Activated gamma-delta T cell treated with anti-CD3 and anti-CD28 coated beads, Interleukin-2, amount 50 U/mL, for 16 hours (primary cell): ENCODE measurements at regions not wholly inside any gene's neighbourhood (a gene's known extent, or its start where the extent isn't known, plus 50 kb on each side); places are given as distances from the start of the nearest gene placed in this dataset.

Experiments
- DNase-seq: peaks from one replicate; pipeline ENCODE4 v3.0.0-alpha.2; 2020; ENCODE audit warnings: low read depth

DNA sequence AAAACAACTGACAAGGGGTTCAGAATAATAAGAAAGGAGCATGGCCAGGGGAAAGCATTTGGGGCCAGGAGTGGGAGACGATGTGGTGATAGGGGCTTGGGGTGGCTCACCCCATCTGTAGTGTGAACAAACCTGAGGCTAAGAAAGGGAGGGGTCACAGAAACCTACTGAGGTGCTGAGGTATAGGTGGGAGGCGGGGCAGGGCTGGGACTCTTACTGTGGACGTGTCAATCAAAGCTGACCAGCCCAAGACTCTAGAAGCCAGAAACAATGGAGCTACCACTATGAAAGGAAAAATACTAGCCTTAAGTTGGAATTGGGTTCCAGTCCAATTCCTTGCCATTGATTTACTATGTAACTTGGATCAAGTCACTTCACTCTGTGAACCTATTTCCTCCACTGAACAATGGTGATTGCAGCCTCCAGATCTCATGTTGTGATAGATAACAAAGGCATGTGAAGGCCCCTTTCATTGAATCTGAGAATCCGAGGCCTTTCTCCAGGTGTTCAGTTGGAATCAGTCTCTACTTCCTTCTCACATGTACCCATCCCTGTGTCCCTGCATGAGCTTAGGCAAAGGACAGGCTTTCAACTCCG lies 260.9 kb upstream of the HES1 start:
- no peak for DNase-seq

DNA sequence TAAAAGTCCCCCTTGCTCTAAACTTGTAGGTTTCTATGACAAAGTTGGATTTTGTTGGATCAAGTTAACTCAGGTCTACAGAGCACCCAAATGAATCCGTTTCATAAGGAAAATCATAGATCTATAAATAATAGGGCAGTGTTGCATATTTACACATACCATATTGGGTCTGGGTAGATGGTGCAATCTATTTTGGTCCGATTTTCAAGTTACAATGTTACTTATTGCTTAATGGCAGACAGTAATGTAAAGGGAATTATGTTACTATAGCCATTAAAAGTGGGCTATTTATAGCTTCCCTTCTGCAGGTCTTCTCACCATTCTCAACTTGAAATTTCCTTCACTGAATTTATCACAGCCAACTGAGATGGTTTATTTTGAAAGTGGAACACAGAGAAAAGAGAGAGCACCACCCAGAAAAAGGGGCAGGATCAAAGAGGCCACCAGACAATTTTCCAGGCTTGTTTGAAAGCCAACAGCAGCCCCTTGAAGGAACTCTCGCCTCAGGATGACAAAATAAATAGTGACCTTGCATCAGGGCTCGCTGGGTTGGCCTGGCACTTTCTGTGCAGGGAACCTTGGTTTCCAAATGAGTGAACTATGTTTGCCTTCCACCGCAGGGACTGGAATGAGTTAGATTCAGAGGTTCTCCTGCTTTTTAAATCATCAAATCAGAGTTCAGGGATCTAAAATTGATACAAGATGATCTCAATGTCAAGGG lies 260.2 kb upstream of the HES1 start:
- no peak for DNase-seq

DNA sequence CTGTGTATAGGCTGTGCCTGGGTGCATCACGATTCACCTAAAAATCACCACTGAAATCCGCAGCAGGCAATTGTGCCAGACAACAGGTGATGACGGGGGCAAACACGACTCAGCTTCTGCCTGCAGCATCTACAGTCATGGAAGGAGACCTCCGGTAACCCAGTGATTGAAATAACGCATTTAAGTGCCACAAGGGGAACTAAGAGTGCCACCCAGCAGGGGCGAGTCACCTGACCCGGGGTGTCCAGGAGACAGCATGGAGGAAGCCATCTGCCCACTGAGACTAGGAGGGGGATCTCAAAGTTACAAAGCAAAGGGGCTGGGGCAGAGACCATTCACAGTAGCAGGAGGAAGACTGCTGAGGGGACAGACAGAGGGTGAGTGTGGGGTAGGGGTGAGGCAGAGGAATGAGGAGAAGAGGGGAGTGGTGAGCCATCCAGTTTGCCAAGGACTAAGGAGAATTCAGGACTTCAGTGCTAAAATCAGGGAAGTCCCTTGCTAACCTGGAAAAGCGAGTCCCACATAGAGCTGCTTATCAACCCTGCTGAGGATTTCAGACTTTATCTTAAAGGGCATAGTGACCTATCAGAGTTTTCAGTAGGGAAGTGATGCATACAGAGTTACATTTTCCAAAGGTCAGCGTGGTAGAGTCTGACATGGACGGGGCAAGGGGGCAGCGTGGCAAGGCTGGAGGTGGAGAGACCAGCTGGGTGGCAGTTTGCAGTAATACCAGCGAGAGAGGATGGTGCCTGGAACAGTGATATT lies 256.7 kb upstream of the HES1 start:
- DNase-seq = no peak

DNA sequence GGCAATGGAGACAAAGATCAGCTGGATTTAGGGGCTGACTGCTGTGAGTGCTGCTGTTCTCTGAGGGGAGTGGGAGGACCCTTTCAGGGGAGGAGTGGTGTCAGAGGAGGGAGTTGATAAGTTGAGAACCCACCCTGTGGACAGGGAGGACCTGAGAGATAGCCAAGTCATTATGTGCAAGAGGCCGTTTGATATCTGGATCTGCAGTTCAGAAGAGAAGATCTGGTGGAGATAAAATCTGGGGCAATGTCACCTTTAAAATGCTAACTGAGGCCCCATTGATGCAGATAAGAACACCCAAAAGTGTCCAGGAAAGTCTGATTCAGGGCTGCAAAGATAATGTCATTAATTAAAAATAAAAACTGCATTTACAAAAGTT lies 256.1 kb upstream of the HES1 start:
- DNase-seq = no peak

DNA sequence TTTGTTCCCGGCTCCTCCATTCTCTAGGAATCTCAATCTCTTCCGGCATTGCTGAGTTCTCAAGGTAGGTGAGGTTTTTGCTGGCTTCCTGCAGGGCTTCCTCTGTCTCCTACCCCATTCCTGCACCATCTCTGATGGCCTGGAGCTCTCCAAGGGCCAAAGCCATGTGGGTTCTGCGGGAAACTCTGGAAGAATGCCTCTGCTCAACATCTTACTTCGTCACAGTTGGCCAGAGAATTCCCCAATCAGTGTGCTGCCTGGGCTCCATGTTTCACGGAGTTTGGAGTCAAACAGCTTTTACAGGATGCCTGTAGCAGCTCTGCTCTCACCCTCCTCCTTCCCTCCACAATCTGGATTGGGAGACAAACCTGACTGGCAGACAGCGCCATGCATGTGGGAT lies 253.9 kb upstream of the HES1 start:
- no peak for DNase-seq

DNA sequence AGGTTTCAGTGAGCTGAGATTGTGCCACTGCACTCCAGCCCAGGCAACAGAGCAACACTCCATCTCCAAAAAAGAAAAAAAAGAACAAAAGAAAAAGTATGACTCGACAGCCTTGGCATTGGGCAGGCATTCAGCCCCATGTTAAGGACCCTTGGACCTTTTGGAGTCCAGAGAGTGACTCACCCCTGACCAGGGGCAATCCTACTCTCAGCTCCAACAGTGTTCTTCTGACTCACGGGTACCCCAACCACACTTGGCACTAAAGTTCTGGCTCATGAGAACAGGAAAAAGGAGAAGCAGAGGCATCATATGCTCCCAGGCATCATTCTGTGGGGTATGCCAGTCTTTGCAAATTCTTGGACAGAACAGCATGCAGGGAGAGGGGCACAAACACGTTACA lies 252.4 kb upstream of the HES1 start:
- no peak for DNase-seq

DNA sequence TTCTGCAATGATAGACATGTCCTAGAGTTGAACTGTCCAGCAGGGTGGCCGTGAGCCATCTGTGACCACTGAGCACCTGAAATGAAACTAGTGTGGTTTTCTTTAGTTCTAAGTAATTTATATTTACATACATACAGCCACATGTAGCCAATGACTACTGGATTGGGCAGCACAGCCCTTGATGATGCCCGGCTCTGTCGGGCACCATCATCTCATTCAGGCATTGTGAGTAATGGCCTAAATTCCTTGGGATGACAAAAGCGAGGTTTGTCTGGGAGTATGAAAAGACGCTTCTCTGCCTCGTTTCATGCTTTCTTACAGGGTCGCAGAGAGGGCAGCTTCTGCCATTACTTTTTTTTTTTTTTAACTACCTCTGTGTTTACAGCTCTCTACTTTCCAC lies 251.9 kb upstream of the HES1 start:
- DNase-seq = no peak

DNA sequence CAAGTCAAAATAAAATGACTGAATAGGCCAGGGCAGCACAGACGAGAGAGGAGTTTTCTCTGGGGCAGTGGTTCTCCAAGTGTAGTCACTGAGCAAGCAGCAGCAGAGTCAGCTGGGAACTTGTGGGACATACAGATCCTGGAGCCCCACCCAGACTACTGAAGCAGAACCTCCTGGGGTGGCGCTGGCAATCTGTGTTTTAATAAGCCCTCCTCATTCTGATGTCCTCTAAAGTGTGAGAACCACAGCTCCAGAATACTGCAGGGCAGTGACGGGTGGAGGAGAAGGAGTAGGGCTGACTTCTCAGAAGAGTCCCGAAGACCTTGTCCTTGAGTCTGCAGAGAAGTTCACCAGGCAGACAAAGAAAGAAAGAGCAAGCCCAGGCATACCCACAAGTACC lies 251.3 kb upstream of the HES1 start:
- no peak for DNase-seq

DNA sequence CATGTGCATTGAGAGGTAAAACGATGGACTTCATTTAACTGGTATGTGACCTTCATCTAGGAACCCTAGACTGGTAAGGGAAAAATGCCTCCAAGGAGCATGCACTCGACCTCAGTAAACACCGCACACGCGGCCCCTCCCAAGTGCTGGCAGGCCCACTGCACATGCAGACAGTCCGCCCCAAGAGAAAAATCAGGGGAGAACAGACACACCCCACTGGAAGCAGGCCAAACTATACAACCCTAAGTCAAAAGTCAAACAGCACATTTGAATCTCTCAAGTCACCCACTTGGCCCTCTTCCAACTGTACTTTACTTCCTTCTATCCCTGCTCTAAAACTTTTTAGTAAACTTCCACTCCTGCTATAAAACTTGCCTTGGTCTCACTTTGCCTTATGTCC lies 250.1 kb upstream of the HES1 start:
- no peak for DNase-seq

DNA sequence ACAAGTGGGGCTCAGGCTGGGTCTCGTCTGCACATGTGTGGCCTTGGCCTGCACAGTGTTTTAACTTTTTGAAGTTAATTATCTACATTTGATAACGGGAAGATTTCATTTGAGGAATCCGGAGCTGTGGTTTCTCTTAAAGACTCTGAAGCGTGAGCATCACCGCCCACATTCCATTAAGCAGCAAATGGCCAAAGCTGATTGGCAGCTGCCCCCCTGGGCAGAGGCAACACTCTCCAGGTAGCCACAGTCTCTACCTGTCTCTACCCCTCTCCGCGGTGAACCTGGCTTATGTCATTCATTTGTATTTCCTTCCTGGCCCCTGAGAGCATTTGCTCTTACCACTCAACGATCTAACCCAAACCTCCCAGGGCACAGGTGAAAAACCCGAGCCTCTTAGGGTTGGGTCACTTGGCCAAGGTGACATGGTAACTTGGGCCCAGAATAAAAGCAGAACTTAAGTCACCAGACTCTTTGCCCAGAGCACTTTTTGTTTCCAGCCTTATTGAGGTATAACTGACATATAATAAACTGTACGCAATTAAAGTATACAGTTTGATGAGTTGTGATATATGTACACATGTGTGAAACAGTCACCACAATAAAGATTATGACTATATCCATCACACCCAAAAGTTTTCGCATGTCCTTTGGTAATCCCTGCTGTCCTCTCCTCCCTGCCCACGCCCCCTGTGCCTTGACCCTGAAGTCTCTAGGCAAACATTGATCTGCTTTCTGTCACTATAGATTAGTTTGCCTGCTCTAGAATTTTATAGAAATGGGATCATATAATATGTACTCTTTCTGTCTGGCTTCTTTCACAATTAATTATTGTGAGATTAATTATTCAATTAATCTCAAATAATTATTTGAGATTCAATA lies 245.7 kb upstream of the HES1 start:
- no peak for DNase-seq

DNA sequence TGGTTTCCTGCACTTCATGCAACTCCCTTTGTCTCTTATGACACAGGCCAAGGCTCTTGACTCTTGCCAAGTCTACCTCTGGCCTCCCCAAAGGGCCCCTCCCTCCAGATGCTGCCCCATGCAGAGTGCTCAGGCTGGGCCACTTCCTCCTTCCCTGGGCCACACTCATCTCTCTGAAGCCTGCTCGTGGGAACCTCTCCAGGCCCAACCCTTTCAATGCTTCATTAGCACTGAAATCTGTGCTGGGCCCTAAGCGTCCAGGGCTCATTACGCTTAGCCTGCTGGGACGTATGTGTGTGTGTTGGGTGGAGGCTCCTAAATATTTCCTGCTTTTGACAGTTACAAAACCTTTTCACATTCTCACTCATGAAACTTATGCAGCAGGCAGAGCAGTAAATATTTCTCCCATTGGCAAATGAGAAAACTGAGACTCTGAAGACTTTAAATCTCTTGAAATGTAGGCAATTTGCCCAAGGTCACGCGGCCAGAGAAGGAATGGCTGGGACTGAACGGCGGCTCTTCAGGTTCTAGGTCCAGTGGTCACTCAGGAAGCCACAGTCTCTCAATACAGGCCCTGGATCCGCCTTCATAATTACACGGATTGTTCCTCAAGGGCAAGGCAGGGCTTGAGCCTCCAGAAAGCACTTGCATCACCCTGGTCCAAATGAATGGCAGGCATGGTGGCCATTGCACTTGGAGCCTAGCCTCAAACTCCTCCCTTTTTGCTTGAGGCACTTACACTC lies 241.7 kb upstream of the HES1 start:
- no peak for DNase-seq

DNA sequence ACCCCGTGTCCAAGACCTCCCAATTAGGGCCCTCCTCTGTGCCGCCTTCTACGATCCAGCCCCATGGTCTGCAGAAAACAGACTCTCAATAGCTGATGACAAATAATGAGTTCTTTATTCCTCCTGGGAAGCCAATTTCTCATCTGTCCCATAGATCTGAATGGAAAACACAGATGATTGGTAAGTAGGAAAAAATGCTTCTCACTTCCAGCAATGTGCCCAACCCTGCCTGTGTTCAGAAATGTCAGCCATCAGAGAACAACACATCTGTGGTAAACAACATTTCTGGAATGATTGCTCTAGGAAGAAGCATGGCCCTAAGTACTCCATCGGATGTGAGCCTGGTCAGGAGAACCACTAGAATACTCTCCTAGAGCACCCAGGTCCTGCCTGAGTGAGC lies 240.5 kb upstream of the HES1 start:
- DNase-seq = no peak

DNA sequence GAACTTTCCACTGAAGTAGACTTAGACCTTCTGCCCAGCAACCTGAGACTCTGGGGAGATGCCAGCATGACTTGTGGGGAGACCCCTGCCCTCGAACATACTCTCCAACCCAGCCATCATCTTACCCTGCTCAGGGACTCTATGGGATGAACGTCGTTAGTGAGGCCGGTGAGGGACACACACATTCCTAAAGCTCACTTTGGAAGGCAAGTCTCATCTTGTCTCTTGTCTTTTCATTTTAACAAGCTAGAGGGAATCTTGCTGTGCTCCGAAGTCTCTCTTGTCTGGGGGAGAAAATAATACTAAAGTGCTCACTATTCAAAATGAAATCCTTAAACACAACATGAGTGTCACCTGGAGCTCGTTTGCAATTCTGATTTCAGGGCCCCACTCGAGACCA lies 239.5 kb upstream of the HES1 start:
- DNase-seq = no peak

DNA sequence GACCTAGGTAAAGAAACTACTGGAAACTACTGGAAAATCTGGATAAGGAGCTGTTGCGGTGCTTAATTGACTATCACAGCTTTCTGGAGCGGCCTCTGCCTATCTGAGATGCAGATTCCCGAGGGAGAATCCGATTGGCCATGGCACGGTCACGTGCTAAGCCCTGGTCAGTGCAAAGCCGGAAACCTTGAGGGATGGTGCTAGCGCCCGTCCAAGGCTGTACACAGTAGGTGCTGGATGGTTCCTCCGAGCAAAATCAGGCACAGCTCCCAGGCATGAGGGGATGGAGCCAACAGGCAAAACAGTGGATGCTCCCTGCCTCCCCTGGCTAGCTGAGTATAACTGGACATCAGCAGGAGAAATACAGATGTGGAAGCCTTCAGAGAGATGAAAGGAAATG lies 238.7 kb upstream of the HES1 start:
- DNase-seq = no peak

DNA sequence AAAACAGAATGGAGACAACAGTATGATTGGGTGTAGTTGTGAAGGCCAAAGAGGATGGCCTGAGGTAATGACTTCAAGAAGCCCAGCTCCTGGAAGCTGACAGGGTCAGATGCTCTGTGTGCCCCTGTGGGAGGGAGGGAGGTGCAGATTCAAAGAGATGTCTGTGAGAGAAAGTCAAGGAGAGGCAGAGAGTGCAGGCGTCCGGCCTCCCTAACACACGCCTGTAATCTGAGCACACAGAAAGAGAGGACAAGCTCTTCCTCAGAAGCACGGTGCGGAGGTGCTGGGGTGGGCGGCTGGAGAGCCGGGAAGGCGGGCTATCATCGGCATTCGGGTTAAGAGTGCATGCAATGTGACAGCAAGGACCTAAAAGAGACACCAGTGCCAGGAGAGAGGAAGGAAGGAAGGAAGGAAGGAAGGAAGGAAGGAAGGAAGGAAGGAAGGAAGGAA lies 238.2 kb upstream of the HES1 start:
- no peak for DNase-seq

DNA sequence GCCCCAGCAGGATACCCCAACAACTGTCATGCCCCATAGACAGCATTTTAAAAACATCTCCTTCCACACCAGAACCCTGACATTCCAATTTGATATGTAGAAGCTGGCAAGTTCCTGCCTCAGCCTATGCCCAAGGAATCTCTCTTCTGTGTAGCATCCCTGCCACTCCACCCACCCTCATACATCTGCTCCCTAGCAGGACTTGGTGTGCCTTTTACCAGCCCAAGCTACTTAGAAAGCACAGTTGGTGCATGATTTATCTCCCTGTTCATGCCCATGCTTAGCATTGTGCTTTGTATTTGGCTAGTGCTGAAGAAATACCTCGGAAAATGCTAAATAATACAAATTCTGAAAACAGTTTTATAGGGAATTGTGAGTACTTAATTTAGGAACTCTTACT lies 236.9 kb upstream of the HES1 start:
- no peak for DNase-seq

DNA sequence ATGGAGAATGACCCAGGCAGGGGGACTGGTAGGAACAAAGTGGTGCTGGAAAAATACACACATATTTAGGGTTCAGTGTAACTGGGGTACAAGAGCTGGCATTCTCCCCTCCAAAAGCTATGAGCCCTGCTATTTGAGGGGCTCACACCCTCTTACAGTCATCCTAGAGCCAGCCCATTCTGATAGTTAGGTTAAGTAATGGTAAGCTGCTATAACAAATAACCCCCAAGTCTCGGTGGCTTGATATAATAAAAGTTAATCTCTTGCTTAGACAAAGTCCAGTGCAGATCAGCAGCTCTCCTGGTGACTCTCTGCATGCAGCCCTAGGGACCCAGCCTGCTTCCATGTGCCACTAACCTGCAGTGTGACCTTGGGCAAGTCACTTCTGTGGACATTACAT lies 234.9 kb upstream of the HES1 start:
- no peak for DNase-seq

DNA sequence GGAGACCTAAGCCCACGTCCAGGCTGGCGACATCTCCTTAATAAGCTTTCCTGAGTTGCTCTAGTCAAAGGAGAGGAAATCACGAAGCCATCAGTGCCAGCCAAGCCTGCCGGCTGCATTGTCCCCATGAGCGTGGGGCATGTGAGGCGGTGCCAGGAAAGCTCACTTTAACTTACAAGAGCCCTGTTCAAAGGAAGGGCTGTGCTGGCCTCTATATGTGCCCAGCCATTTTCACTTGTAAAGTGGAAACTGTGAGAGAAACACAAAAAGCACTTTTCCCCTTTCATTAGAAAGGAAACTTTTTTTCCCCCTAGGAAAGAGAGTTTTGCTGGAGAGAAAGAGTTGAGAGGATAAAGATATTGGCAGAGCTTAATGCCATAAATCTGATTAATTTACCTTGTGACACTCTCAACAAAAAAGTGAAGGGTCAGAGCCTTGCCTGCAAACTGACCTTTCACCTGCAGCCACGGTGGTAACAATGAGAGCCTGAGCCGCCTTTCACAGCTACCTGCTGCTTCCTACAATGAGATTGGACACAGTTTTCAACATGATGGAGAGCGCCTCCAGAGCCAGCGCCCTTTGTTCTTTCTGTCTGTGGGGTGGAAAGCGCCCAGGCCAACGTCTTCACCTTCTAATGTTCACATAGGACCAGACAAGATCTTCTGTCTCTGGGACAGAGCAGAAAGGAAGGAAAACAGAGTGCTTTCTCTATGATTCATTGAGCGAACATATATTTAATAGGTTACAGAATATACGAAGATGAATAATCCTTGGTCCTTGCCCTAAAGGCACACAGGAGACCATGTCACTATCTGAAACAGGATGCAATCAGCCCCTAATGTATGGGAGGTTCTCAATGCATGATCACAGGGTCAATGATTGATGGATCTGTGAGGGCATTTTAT lies 233.1 kb upstream of the HES1 start:
- DNase-seq = no peak

DNA sequence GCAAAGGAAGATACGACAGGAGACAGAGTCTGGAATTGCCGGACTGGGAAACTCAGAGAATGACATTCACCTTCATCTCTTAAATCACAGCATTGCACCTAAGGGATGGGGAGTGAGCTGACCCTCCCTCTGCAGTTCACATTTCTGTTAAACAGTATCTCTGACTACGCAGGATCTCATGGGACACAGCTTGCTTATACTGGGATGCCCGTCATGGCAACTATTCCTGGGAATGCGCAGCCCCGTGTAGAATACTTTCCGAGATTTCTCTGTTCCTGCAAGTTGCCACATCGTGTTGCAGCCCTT lies 232.5 kb upstream of the HES1 start:
- DNase-seq = no peak

DNA sequence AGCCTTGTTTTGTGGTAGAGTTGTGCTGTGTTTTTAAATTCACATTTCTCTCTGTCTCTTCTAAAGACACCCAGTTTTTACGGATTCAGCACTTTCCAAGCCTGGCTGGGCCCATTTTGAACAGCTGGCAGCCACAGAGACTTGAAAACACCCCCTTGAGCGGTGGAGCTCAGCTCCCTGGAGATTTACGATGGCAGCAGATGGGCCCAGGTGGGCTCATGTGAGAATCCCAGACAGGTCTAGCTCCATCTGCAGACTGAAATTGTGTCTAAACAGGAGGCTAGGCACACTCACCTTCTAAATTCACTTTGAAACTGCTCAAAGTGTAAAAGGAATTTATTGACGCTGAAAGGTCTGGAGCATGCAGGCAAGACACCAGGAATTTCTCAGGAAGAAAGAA lies 232.0 kb upstream of the HES1 start:
- no peak for DNase-seq
